Neural cell (in vitro differentiated cells): ENCODE measurements at regions not wholly inside any gene's neighbourhood (a gene's known extent, or its start where the extent isn't known, plus 50 kb on each side); places are given as distances from the start of the nearest gene placed in this dataset.

ENCODE experiments used
- CTCF ChIP-seq: fragments of 450-650 bp; IDR thresholded peaks from 2 replicates; pipeline ENCODE4 v1.5.1; 2014; ENCODE audit warnings: antibody characterized with exemption, mild to moderate bottlenecking, moderate library complexity; ENCODE audit not compliant: poor library complexity, severe bottlenecking
- MXI1 ChIP-seq: fragments of 450-650 bp; conservative IDR thresholded peaks from 2 replicates; pipeline ENCODE4 v1.6.1; 2014; ENCODE audit warnings: antibody characterized with exemption, mild to moderate bottlenecking; ENCODE audit not compliant: poor library complexity, severe bottlenecking
- POLR2AphosphoS5 ChIP-seq: IDR thresholded peaks from 2 replicates; pipeline ENCODE4 v1.6.1; 2012
- REST ChIP-seq: IDR thresholded peaks from 2 replicates; pipeline ENCODE4 v1.6.1; 2012; ENCODE audit warnings: borderline replicate concordance

GRCh38 chr1:39133340-39133684 is 71.2 kb upstream of the MACF1 start:
- no peak for TF ChIP-seq REST
- TF ChIP-seq CTCF: no peak
- no peak for TF ChIP-seq MXI1
- no peak for TF ChIP-seq POLR2AphosphoS5
